CD8-positive, alpha-beta memory T cell (primary cell): ENCODE measurements at regions not wholly inside any gene's neighbourhood (a gene's known extent, or its start where the extent isn't known, plus 50 kb on each side); places are given as distances from the start of the nearest gene placed in this dataset.

ENCODE experiments used
- CTCF ChIA-PET: fragments of 350-600 bp; sonication (Branson Sonifier 250); formaldehyde crosslinking; loops from one replicate; lab custom pipeline; 2021; ENCODE audit warnings: antibody characterized with exemption; lab: Charles Lee
- POLR2A ChIA-PET: fragments of 350-600 bp; sonication (Branson Sonifier 250); formaldehyde crosslinking; loops from one replicate; lab custom pipeline; 2021; ENCODE audit warnings: antibody characterized with exemption; lab: Charles Lee
- DNase-seq, 5 donors: peaks; one replicate each; pipeline versions ENCODE4 v3.0.0 to v3.0.0-alpha.2; 2020 to 2022; ENCODE audit warnings: mixed read lengths in 1 of 5
- H3K27ac ChIP-seq: one replicate; pipeline ENCODE4 v1.7.0; 2013; ENCODE audit warnings: low read depth, mild to moderate bottlenecking, low read length, moderate library complexity
- H3K27me3 ChIP-seq: 2 replicates; pipeline ENCODE4 v1.7.0; 2013; ENCODE audit warnings: low read length, mild to moderate bottlenecking; ENCODE audit not compliant: insufficient read depth, poor library complexity, severe bottlenecking
- H3K36me3 ChIP-seq: 2 replicates; pipeline ENCODE4 v1.7.0; 2013; ENCODE audit warnings: mild to moderate bottlenecking, low read length, moderate library complexity; ENCODE audit not compliant: insufficient read depth
- H3K4me1 ChIP-seq: 2 replicates; pipeline ENCODE4 v1.7.0; 2013; ENCODE audit warnings: mild to moderate bottlenecking, low read length, moderate library complexity; ENCODE audit not compliant: insufficient read depth
- H3K4me3 ChIP-seq: 2 replicates; pipeline ENCODE4 v1.7.0; 2013; ENCODE audit warnings: mild to moderate bottlenecking, low read length
- H3K9me3 ChIP-seq: 2 replicates; pipeline ENCODE4 v1.7.0; 2013; ENCODE audit warnings: mild to moderate bottlenecking, low read length
- H3K27ac Mint-ChIP-seq, 8 donors: one replicate each; pipeline ENCODE4 v1.8.0; 2020 to 2021; ENCODE audit warnings: mixed read lengths in 8 of 8, mild to moderate bottlenecking in 6 of 8, inconsistent platforms in 3 of 8, moderate library complexity in 3 of 8
- H3K27me3 Mint-ChIP-seq, 2 donors: one replicate each; pipeline ENCODE4 v1.8.0; 2020 to 2021; ENCODE audit warnings: mixed read lengths in 2 of 2, mild to moderate bottlenecking in 1 of 2, moderate library complexity in 1 of 2
- H3K36me3 Mint-ChIP-seq, 3 donors: one replicate each; pipeline ENCODE4 v1.8.0; 2020 to 2021; ENCODE audit warnings: mixed read lengths in 3 of 3, inconsistent platforms in 1 of 3, mild to moderate bottlenecking in 1 of 3
- H3K4me1 Mint-ChIP-seq, 3 donors: one replicate each; pipeline ENCODE4 v1.8.0; 2020 to 2021; ENCODE audit warnings: mixed read lengths in 3 of 3, inconsistent platforms in 1 of 3, mild to moderate bottlenecking in 1 of 3
- H3K4me3 Mint-ChIP-seq, 7 donors: one replicate each; pipeline ENCODE4 v1.8.0; 2020 to 2021; ENCODE audit warnings: mixed read lengths in 7 of 7, mild to moderate bottlenecking in 6 of 7, moderate library complexity in 4 of 7, inconsistent platforms in 2 of 7
- H3K9me3 Mint-ChIP-seq, 5 donors: one replicate each; pipeline ENCODE4 v1.8.0; 2020 to 2022; ENCODE audit warnings: mixed read lengths in 5 of 5, mild to moderate bottlenecking in 3 of 5, moderate library complexity in 2 of 5, inconsistent platforms in 1 of 5

GRCh38 chr1:230575886-230576500, 66.3 kb upstream of the COG2 start:
- Mint-ChIP-seq H3K9me3 (no peaks in the 10 kb centered on the region), H3K27me3 (peaks cover 10 to 35% of the 10 kb centered on the region in 2 donors), H3K36me3 (no peaks in the 10 kb centered on the region), H3K4me1 (no peaks in the 10 kb centered on the region), H3K27ac (no peak overlapping the region), H3K4me3 (no peak overlapping the region)
- no peak for DNase-seq
- Histone ChIP-seq H3K27ac (no peak overlapping the region), H3K4me3 (no peak overlapping the region), H3K27me3 (peaks cover 5% of the 10 kb centered on the region), H3K36me3 (no peaks in the 10 kb centered on the region), H3K9me3 (no peaks in the 10 kb centered on the region), H3K4me1 (no peaks in the 10 kb centered on the region)
- CTCF ChIA-PET, result no interaction called here
- POLR2A ChIA-PET, result no interaction called here

DNA sequence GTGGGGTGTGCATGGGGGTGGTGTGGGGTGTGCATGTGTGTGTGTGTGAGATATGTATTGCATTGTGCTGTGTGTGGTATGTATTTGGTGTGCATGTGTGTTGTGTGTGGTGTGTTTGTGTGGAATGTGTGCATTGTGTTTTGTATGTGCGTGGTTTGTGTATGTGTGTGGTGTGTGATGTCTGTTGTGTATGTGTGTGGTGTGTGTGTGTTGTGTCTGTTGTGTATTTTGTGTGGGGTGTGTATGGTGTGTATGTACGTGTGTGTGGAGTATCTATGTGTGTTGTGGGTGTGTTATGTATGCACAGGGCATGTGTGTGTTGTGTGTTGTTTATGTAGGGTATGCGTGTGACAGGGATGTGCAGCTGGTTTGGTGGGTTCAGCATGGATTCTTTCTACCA, 67.8 kb upstream of the COG2 start:
- Histone ChIP-seq H3K4me1 (no peaks in the 10 kb centered on the region), H3K9me3 (no peaks in the 10 kb centered on the region), H3K36me3 (no peaks in the 10 kb centered on the region), H3K4me3 (no peak overlapping the region), H3K27me3 (peaks cover 7% of the 10 kb centered on the region), H3K27ac (no peak overlapping the region)
- no peak for DNase-seq
- no peaks in the 10 kb centered on the region for H3K9me3 Mint-ChIP-seq
- H3K36me3 Mint-ChIP-seq, result no peaks in the 10 kb centered on the region
- peaks cover 7 to 35% of the 10 kb centered on the region in 2 donors for H3K27me3 Mint-ChIP-seq
- POLR2A ChIA-PET, result no interaction called here
- no peak overlapping the region for H3K27ac Mint-ChIP-seq
- CTCF ChIA-PET, result no interaction called here
- H3K4me3 Mint-ChIP-seq, result no peak overlapping the region
- H3K4me1 Mint-ChIP-seq, result no peaks in the 10 kb centered on the region

- Histone ChIP-seq H3K4me1 (no peaks in the 10 kb centered on the region), H3K4me3 (no peak overlapping the region), H3K27me3 (peaks cover 5% of the 10 kb centered on the region), H3K36me3 (no peaks in the 10 kb centered on the region), H3K27ac (no peak overlapping the region), H3K9me3 (no peaks in the 10 kb centered on the region)
- no peak for DNase-seq
- peaks cover 7 to 32% of the 10 kb centered on the region in 2 donors for H3K27me3 Mint-ChIP-seq
- ChIA-PET POLR2A (no interaction called here), CTCF (no interaction called here)
- H3K9me3 Mint-ChIP-seq, result no peaks in the 10 kb centered on the region
- no peak overlapping the region for H3K27ac Mint-ChIP-seq
- H3K36me3 Mint-ChIP-seq, result no peaks in the 10 kb centered on the region
- no peak overlapping the region for H3K4me3 Mint-ChIP-seq
- no peaks in the 10 kb centered on the region for H3K4me1 Mint-ChIP-seq
Observed at GRCh38 chr1:230573658-230574057, 68.6 kb upstream of the COG2 start.

GRCh38 chr1:230572121-230573105, 69.9 kb upstream of the COG2 start:
- no peaks in the 10 kb centered on the region for H3K9me3 Mint-ChIP-seq
- ChIA-PET POLR2A (no interaction called here), CTCF (no interaction called here)
- Histone ChIP-seq H3K4me3 (no peak overlapping the region), H3K4me1 (no peaks in the 10 kb centered on the region), H3K9me3 (no peaks in the 10 kb centered on the region), H3K36me3 (no peaks in the 10 kb centered on the region), H3K27ac (no peak overlapping the region), H3K27me3 (peaks cover 3% of the 10 kb centered on the region)
- H3K4me1 Mint-ChIP-seq, result no peaks in the 10 kb centered on the region
- no peak for DNase-seq
- H3K27me3 Mint-ChIP-seq, result peaks cover 7 to 24% of the 10 kb centered on the region in 2 donors
- no peaks in the 10 kb centered on the region for H3K36me3 Mint-ChIP-seq
- H3K4me3 Mint-ChIP-seq, result no peak overlapping the region
- peak overlapping the region in 2 of 8 donors; percentile 14 to 39 for H3K27ac Mint-ChIP-seq

- no peaks in the 10 kb centered on the region for H3K4me1 ChIP-seq
- H3K36me3 ChIP-seq, result no peaks in the 10 kb centered on the region
- Mint-ChIP-seq H3K9me3 (no peaks in the 10 kb centered on the region), H3K36me3 (no peaks in the 10 kb centered on the region), H3K27ac (no peak overlapping the region), H3K4me1 (no peaks in the 10 kb centered on the region), H3K27me3 (peaks cover 7 to 27% of the 10 kb centered on the region in 2 donors), H3K4me3 (no peak overlapping the region)
- no peak for DNase-seq
- H3K27me3 ChIP-seq, result peaks cover 3% of the 10 kb centered on the region
- no peak overlapping the region for H3K4me3 ChIP-seq
- no peak overlapping the region for H3K27ac ChIP-seq
- POLR2A ChIA-PET, result no interaction called here
- CTCF ChIA-PET, result no interaction called here
- H3K9me3 ChIP-seq, result no peaks in the 10 kb centered on the region
Observed at GRCh38 chr1:230570724-230571360, 71.4 kb upstream of the COG2 start.

GRCh38 chr1:230569201-230569600, 73.1 kb upstream of the COG2 start:
- ChIA-PET CTCF (no interaction called here), POLR2A (no interaction called here)
- H3K27me3 Mint-ChIP-seq, result peaks cover 10 to 32% of the 10 kb centered on the region in 2 donors
- Histone ChIP-seq H3K36me3 (no peaks in the 10 kb centered on the region), H3K27me3 (peaks cover 3% of the 10 kb centered on the region), H3K9me3 (no peaks in the 10 kb centered on the region), H3K4me1 (no peaks in the 10 kb centered on the region), H3K4me3 (no peak overlapping the region), H3K27ac (no peak overlapping the region)
- H3K27ac Mint-ChIP-seq, result no peak overlapping the region
- H3K4me3 Mint-ChIP-seq, result no peak overlapping the region
- H3K4me1 Mint-ChIP-seq, result no peaks in the 10 kb centered on the region
- H3K9me3 Mint-ChIP-seq, result no peaks in the 10 kb centered on the region
- DNase-seq, result no peak
- H3K36me3 Mint-ChIP-seq, result no peaks in the 10 kb centered on the region

DNA sequence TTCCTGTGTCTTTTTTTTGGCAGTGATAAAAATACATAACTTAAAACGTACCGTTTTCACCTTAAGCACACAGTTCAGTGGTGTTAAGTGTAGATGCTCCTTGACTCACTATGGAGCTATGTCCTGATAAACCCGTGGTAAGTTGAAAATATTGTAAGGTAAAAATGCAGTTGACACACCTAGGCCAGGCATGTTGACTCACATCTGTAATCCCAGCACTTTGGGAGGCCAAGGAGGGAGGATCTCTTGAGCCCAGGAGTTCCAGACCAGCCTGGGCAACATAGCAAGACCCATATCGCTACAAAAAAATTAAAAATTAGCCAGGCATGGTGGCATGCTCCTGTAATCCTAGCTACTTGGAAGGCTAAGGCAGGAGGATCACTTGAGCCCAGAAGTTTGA, 73.6 kb upstream of the COG2 start:
- Histone ChIP-seq H3K27ac (no peak overlapping the region), H3K4me1 (no peaks in the 10 kb centered on the region), H3K36me3 (no peaks in the 10 kb centered on the region), H3K9me3 (no peaks in the 10 kb centered on the region), H3K4me3 (no peak overlapping the region), H3K27me3 (peaks cover 3% of the 10 kb centered on the region)
- ChIA-PET POLR2A (no interaction called here), CTCF (no interaction called here)
- H3K4me1 Mint-ChIP-seq, result no peaks in the 10 kb centered on the region
- H3K27me3 Mint-ChIP-seq, result peaks cover 11 to 35% of the 10 kb centered on the region in 2 donors
- no peaks in the 10 kb centered on the region for H3K36me3 Mint-ChIP-seq
- H3K4me3 Mint-ChIP-seq, result no peak overlapping the region
- H3K9me3 Mint-ChIP-seq, result no peaks in the 10 kb centered on the region
- DNase-seq, result no peak
- H3K27ac Mint-ChIP-seq, result no peak overlapping the region

GRCh38 chr1:230568008-230568407, 74.3 kb upstream of the COG2 start:
- Histone ChIP-seq H3K9me3 (no peaks in the 10 kb centered on the region), H3K4me1 (no peaks in the 10 kb centered on the region), H3K36me3 (no peaks in the 10 kb centered on the region), H3K27ac (no peak overlapping the region), H3K27me3 (peaks cover 3% of the 10 kb centered on the region), H3K4me3 (no peak overlapping the region)
- no peaks in the 10 kb centered on the region for H3K4me1 Mint-ChIP-seq
- no peaks in the 10 kb centered on the region for H3K9me3 Mint-ChIP-seq
- no peak overlapping the region for H3K27ac Mint-ChIP-seq
- H3K27me3 Mint-ChIP-seq, result peaks cover 14 to 40% of the 10 kb centered on the region in 2 donors
- no peak overlapping the region for H3K4me3 Mint-ChIP-seq
- POLR2A ChIA-PET, result no interaction called here
- CTCF ChIA-PET, result no interaction called here
- no peak for DNase-seq
- no peaks in the 10 kb centered on the region for H3K36me3 Mint-ChIP-seq
